Islet precursor cell (in vitro differentiated cells): ENCODE measurements at regions not wholly inside any gene's neighbourhood (a gene's known extent, or its start where the extent isn't known, plus 50 kb on each side); places are given as distances from the start of the nearest gene placed in this dataset.
A peak's percentile ranks its signal among the peaks of the same experiment; 100 is the strongest.

Source experiments
- DNase-seq: peaks from one replicate; pipeline ENCODE4 v3.0.0-alpha.2; 2018

DNA sequence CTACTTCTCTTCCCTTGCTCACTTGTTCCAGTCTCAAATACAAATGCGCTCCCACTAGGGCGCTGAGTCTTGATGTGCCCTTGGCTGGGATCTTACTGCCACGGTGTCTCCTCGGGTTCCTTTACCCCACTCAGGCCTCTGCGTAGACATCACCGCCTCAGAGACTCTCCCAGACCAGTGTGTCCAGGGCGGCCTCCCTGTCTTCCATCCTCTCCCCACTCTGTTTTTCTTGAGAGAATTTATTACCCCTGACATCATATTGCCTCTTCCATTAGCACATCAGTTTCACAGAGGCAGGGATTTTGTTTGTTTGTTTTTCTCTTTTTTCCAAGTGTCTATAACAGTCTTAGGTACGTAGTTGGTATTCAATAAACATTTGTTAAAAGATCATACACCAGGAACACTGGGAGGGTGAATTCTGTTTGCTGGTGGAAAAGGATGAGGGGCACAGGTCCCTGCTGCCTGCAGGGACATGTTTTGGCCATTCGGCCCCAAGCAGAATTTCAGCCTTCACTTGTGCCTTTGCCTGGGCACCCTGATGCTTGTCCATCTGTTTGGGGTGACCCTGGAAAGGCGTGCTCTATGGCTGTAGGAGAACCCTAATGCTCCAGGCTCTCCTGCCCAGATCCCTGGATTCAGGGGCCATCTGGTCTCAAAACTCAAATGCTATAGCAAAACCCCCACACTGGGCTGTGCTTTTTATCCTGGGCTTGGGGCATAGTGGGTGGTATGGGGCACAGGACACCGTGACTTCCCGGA is 55.0 kb downstream of the RPL37A start:
- DNase-seq = no peak

DNA sequence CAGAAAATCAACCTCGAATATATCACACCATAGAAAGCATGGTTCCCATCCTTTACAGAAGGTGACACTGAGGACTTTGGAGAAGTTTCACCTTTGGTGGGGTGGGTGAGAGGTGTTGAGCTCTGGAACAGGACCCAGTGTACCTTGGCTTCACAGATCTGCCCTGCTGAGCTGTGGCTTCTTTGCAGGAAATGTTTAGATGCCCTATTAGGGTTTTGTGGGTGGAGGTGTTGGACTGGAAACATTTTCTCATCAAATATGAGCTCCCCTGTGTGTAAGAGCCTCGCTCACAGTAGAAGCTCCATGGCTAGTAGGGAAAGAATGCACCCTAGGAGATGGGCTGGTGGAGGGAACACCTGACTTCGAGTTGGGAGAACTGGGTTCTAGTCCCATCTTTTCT is 55.6 kb downstream of the RPL37A start:
- DNase-seq = no peak

DNA sequence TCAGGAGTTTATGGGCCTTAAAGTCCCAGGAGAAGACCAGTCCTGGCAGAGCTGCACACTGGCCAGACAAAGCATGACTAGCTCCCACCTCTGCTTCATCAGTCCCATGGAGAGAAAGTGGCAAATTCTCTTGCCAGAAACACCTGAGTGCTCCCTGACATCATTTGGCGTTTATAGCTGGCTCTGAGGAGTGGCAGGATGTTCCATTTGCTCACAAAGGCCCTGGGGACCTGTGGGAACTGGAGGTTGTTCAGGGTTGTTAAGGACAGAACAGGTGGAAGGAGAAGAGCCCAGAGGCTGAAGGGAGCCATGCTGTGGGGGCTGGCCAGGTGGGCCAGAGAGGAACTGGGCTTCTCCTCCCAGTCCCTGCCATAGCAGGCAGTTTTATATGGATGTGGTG is 56.1 kb downstream of the RPL37A start:
- DNase-seq = peak; percentile 54

DNA sequence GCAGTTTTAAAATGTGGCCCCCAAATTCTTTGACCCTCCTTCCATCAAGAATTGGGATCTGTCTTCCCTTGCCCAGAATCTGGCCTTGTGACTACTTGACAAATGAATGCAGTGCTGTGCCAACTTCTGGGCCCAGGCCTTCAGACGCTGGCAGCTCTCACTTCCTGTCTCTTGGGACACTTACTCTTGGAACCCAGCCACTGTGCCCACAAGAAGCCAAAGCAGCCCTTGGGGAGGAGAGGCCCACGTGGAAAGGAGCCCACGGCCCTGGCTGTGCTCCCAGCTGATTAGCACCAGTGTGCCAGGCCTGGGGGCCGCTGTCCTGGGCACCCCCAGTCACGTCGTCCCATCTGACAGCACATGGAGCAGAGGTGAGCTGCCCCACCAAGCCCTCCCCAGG is 56.6 kb downstream of the RPL37A start:
- no peak for DNase-seq

DNA sequence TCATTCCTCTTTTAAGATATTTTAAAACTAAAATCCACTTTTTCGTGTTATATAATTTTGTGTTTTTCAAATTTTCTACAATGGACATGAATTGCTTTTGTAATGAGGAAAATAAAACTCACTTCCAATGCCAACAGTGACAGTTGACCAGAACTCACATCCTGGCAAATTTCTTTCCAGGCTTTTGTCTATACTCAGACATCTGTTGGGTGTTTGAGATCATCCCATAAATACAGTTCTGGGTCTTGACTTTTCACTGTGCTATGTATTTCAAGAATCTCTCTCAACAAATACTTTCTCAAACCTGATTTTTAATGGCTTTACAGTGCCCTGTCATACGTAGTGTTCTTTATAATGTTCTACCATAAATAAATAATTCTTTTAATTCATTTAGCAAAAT is 57.6 kb downstream of the RPL37A start:
- no peak for DNase-seq

DNA sequence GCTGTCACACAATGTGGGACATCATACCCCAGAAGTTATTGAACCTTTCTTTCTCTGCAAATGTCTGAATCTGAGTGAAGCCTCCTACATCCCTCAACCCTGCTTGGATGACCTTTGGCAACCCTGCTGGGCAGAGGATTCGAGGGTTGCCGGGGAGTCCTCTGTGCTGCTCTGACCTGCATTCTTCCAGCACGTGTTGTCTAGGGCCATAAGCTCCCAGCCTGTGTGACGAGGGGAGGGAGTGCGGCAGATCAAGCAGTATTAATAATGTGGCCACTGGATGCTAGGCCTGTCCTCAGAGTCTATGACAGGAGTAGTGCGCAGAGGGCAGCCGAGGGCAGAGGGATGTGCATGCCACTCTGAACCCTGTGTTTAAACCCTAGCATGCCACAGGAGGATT is 58.8 kb downstream of the RPL37A start:
- DNase-seq = no peak

DNA sequence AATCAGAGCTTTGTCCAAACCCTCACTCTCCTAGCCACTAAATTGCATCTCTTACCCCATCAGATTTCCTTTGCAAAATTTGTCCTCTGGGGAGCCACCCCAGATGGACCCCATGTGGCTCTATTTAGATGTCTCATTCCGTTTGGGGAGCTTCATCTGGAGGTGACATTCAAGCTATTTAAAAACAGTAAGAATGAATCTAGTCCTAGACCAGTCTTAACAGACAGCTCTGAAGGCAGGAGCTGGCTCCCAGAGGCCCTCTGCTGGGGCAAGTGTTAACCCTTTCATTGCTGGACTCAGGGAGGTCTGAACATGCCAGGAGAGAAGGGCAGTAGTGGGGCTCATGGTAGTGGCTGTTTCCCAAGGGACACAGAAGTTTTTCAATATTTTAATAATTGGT is 59.2 kb downstream of the RPL37A start:
- DNase-seq = no peak

DNA sequence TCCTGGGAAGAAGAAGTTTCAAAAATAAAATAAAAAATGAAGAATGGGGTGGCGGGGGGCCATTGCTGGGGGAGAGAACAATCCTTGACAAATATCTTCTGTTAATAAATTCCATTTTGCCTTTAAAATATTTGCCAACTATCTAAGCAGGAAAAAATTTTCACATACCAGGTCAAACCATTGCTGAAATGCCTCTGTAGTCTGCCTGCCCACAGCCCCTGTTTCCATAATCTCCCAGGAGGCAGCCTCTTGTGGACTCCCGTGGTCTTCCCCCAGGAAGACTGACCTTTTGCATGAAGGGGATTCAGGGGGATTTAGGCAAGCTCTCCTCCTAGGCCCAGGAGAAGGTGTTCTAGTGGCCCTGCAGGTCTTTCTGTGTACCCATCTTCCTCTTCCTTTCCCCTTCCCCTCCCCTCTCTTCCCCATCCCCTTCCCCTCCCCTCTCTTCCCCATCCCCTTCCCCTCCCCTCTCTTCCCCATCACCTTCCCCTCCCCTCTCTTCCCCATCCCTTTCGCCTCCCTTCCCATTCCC is 61.0 kb downstream of the RPL37A start:
- no peak for DNase-seq

DNA sequence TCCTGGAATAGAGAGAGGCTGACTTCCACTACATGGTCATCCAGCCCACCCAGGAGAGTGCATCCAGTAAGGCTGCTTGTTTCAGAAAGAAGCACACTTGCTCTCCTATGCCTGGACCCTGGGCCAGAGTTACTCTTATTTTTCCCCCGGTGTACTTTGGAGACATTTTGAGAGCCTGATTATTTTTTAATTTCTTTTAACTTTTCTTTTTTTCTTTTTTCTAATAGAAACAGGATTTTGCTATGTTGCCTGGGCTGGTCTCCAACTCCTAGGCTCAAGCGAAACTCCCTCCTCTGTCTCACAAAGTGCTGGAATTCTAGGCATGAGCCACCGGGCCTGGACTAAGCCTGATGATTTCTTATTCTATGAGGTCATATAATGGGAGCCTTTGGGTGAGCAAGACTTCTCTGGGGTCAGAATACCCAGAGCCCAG is 62.2 kb downstream of the RPL37A start:
- DNase-seq = no peak

DNA sequence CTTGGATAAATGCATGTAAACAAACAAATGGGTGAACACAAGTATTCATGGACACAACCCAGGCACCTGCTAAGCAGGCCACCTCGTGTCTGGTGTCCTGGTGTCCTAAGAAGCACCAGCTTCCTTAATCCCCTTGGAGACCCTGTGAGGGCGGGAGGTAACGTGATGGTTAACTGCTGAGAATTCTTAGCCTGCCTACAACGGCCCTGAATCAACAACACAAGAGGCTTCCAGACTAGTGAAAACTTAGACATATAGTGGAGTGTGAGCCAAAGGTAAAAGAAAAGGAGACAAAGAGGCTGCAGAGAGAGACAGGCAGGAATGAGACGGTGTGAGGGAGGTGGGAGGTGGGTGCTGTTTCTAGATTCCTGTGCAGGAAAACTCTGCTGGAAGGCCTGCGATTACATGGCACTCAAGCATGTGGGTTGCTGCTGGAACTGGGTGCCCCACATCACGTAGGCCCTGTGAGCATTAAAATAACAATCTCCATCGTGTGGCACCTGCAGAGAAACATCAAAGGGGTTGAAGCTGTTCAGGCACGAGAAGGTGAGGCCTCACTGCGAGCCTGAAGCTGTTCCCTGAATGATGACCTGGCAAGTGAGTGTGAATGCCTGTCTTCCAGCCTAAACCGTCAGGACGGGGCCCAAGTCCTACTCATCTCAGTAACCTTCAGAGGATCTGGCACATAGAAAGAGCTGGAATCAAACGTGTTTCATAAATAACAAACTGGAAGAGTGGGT is 64.2 kb downstream of the RPL37A start:
- DNase-seq = no peak

DNA sequence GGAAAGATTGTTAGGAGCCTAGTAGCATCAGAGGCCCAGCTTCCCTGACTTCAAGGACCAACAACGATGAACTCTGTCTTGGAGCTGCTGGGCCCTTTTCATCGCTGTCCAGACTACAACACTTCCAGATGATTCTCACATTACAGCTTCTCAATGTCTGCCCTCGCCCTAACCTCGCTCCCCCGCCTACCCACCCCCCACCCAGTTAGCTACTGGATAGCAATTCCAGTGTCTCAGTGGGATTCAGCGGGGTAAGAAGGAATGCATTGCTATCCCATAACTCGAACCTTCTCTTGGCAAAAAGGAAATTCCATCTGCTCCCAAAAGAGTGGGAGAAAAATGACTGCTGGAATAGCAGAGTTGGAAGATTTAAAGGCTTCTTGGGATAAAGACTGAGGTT is 65.0 kb downstream of the RPL37A start:
- no peak for DNase-seq

DNA sequence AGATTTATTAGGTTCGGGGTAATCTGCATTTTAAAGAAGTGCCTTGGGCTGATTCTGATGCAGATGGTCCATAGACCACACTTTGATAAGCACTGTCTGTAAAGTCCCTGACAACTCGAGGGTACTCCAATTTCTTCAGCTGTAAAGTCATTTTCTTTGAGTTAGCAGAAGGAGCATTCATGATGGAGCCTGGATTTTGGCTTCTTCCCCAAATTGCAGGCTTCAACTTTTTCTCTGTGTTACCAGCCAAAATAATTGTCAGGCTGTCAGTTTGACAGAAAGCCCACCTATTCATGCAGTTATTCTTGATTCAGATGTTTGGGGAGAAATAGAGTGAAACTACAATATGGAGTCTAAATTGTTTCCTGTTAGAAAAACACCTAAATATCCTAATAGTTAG is 66.0 kb downstream of the RPL37A start:
- no peak for DNase-seq

DNA sequence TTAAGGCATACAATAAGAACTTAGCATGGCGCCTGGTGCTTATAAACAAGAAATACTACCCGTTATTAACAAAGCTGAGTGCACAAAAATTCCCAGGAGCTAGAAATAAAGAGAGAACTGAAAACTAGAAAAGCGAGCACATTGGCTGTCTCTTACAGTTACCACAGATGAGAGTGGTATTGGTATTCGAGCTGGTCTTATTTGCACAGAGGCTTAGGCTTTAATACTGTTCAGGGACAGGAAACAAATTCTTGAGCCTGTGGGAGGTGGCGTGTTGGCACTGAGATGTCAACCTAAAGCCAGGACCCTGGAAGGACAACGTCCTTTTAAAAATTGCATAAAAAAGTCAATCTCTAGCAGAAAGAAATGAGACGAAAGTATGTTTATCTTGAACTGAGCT is 67.3 kb upstream of the IGFBP2 start:
- DNase-seq = no peak

DNA sequence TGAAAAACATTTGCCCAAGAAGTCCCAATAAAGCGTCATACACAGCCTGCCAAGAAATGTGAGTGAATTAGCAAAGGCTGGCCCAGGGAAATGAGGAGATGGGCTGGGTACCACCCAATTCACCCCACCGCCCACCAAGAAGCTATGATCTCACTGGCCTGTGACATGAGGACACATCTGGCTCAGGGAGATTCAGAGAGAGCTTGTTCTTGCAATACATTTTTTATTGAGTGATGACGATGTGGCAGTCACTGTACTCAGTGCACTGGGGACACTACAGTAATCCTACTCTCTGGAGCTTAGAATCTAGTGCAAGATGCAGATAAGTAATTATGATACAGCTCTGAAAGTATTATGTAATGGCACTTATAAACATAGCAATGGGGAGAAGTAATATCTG is 64.6 kb upstream of the IGFBP2 start:
- DNase-seq = no peak

DNA sequence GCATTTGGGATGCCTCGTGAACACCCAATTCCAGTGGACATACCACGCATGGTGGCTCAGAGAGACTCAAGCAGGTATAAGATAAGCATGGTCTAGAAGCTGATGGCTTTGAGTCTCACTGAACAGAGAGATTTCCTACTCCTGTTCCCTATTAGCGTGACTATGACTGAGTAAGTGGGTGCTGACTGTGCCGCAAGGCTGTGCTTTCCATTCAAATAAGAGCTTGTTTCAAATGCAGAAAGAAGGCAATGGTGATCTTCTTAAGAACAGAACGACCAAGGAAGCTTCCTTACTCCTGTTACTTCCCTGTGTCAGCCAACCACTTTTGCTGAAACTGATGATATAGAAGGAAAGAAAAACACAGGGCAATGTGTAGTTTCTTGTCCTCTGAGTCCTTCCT is 63.5 kb upstream of the IGFBP2 start:
- no peak for DNase-seq

DNA sequence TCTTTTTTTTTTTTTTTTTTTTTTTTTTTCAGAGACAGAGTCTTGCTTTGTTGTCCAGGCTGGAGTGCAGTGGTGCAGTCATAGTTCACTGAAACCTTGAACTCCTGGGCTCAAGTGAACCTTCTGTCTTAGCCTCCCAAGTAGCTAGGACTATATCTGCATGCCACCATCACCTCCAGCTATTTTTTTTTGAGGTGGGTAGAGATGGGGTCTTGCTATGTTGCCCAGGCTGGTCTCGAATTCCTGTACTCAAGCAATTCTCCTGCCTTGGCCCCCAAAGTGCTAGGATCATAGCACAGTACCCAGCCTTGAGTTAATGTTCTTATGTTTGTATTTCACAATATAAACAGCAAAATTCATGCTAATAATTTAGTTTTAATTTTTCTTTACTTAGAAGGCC is 62.9 kb upstream of the IGFBP2 start:
- no peak for DNase-seq

DNA sequence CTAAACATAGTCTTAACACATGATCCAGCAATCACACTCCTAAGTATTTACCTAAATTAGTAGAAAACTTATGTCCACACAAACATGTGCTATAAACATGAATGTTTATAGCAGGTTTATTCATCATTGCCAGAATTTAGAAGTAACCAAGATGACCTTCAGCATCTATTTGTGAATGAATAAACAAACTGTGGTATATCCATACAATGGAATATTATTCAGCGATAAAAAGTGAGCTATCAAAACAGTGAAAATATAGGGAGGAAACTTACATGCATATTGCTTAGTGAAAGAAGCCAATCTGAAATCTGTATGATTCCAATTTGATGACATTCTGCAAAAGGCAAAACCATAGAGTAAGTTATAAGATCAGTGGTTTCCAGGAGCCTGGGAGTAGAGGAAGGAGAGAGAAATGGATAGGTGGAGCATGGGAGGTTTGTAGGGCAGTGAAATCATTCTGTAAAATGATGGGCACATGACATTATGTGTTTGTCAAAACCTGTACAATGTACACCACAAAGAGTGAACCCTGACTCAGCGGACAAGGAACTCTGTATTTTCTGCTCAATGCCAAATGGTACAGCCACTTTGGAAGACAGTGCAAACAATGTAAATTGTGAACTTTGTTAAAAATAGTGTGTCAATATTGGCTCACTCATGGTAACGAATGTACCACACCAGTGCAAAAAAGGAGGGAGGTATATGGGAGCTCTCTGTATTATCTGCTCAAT is 61.9 kb upstream of the IGFBP2 start:
- DNase-seq = no peak

DNA sequence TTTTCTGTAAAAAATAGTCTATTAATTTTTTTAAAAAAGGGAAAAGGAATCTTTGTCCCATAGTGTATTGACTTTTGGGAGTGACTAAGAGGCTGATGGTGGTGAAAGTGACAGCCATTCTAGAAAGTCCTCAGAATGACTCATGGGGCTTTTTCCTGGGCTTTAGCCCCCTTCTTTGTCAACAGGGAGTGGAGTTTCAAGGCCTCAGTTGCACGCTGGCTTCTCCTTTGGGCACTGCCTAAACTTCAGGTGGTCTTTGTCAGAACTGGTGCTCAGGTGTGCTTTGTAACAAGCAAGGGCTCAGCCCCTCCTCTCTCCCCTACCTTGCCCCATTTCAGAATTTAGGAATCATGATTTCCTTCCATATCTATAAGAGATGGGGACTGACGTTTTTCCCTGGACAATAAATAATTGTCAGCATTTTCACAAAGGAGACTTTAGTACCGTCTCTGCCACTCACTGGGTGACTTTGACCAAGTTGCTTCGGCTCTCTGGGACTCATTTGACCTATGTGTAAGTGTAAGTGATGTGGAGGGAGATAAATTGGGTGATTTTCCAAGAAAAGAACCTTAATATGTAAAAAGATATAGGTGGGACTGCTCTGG is 61.2 kb upstream of the IGFBP2 start:
- DNase-seq = no peak

DNA sequence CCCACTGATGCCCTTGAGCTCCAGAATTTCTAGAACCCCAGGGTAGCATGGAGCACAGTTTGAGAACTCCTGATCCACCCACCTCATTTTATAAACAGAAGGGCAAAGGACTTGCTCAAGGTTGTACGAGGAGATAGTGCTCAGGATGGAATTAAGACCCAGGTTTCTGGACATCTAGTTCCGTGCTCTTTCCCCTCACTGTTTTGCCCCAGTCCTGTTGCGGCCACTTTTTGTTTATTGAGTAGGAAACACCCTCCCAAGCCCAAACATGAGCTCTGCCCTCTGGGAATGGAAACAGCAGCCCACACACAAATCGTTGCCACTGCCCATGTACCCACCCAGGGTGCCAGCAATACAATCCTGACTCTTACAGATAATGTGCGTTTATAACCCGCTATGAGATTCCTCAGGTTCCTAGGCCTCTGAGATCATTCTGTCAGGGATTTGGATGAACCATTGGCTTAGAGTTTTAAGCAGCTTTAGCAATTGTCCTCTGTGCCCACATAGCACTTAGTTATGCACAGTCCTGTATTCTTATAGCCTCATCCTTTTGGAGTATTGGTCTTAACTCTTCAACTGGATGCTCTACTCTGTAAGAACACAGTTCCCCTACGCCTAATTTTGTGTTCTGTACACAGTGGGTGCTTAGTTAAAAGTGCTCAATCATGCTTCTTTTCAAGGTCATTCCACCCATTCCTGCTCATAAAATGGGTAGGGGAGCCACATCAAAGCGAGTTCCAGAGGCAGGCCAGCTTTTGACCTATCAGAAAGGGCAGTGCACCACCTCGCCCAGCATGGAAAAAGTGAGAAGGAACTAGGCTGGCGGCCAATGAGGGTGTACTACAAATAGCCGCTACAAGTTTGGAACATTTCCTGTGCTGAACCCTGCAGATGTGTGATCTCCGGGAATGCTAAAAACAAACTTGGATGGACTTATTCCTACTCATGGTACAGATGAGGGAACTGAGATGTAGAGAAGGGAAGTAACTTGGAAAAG is 60.3 kb upstream of the IGFBP2 start:
- DNase-seq = no peak

DNA sequence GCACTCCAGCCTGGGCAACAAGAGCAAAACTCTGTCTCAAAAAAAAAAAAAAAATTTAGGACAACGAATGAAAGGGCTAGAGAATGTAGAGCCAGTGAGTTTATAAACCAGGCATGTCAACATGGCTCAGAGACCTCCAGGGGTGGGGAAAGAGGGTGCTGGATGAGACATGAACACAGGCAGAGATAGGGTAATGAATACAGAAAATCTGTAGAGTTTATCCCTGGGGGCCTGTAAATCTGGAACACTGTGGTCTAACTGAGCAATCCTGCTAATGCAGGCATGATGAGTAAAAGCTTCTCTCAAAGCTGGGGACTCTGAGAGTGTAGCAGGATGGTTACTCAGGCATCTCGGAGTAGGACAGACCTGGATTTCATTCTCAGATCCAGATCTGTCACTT is 59.2 kb upstream of the IGFBP2 start:
- DNase-seq = no peak

DNA sequence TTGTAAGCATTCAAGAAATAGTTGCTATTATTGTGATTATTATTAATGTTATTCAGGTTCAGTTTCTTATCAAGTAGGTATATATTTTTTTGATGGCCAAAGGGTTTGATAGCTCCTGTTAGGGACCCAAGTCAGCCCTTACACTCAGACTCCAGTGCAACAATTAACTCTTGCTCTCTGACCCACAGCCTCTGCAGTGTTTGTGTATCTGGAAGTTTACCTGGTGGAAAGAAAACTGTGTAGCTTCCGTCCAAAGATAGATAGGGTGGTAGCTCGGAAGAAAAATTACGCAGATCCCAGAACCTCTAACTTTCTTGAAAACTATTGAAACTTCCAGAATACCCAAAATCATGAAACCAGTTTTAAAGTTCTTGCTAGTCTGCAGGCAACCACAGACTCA is 58.6 kb upstream of the IGFBP2 start:
- no peak for DNase-seq

DNA sequence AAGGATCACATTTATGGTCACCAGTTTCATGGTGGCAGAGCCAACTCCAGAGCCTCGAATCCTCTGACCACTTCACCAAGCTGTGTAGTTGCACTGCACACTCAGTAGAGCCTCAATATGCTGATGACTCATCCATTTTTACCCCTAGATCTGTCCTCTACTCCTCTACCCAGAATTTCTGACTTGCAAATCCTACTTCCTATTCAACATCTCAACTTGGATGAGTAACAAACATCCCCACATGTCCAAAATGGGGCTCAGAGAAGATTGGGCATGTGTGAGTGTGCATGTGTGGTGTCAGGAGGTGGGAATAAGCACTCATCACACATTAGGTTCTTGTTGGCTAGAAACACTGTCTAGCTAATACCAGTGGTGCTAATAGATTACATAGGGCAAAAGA is 57.8 kb upstream of the IGFBP2 start:
- no peak for DNase-seq
